HL-60 (cell line): ENCODE measurements at regions not wholly inside any gene's neighbourhood (a gene's known extent, or its start where the extent isn't known, plus 50 kb on each side); places are given as distances from the start of the nearest gene placed in this dataset.

ENCODE experiments used
- CTCF ChIP-seq: IDR thresholded peaks from one replicate; pipeline ENCODE4 v1.5.1; 2011; ENCODE audit warnings: low read length, control low read depth, inconsistent platforms; ENCODE audit not compliant: insufficient read depth
- POLR2AphosphoS5 ChIP-seq: IDR thresholded peaks from 2 replicates; pipeline ENCODE4 v1.6.1; 2012; ENCODE audit warnings: low read depth
- REST ChIP-seq: IDR thresholded peaks from 2 replicates; pipeline ENCODE4 v1.6.1; 2012; ENCODE audit warnings: low read depth; ENCODE audit not compliant: insufficient replicate concordance

GRCh38 chr3:139122221-139122581 lies 77.5 kb upstream of the PRR23C start:
- no peak for TF ChIP-seq POLR2AphosphoS5
- TF ChIP-seq CTCF = no peak
- no peak for TF ChIP-seq REST
